ENCODE measurements at regions not wholly inside any gene's neighbourhood (a gene's known extent, or its start where the extent isn't known, plus 50 kb on each side); places are given as distances from the start of the nearest gene placed in this dataset.
"Not testable (repeated sequence)": the region's sequence is repeated elsewhere in the genome, so short reads cannot be mapped to it uniquely, and the experiment has no call there.

GRCh38 chr15:44904651-44905340 is 51.7 kb upstream of the TERB2 start:
- not testable (repeated sequence) for FAIRE-seq; DNase-seq (ENCODE audit: low spot score)
